Ishikawa (cell line): ENCODE measurements at regions not wholly inside any gene's neighbourhood (a gene's known extent, or its start where the extent isn't known, plus 50 kb on each side); places are given as distances from the start of the nearest gene placed in this dataset.

ENCODE experiments used
- CREB1 ChIP-seq: IDR thresholded peaks from 2 replicates; pipeline ENCODE4 v1.6.1; 2012; ENCODE audit warnings: low read depth
- RAD21 ChIP-seq: IDR thresholded peaks from 2 replicates; pipeline ENCODE4 v1.6.1; 2012; ENCODE audit warnings: low read depth
- REST ChIP-seq: IDR thresholded peaks from 2 replicates; pipeline ENCODE4 v1.6.1; 2012; ENCODE audit warnings: low read depth, mild to moderate bottlenecking
- TAF1 ChIP-seq: IDR thresholded peaks from 2 replicates; pipeline ENCODE4 v1.6.1; 2012; ENCODE audit warnings: low read depth, mild to moderate bottlenecking

DNA sequence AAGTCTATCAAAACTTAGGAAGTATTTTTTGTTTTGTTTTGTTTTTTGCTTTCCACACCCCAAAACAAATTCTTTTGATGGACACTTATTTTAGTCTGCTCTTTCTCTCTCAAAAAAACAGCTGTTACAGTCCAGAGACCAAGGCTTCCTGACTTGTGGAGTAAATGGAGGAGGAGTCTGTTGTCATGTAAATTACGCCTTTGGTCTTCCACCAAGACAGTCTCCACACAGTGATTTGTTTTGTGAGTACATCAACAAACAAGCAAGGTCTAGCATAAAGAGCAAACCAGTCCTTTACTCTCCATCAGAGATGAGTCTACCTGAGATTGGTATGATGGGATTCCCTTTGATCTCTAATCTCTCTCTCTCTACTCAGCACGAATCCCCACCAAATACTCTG, 588.0 kb upstream of the ARID1B start:
- no peak for TF ChIP-seq RAD21
- TF ChIP-seq REST: no peak
- TF ChIP-seq CREB1: no peak
- no peak for TF ChIP-seq TAF1
